Muscle of leg (tissue), 3 donors: ENCODE measurements at regions not wholly inside any gene's neighbourhood (a gene's known extent, or its start where the extent isn't known, plus 50 kb on each side); places are given as distances from the start of the nearest gene placed in this dataset.

Source experiments
- DNase-seq: peaks from one replicate; pipeline ENCODE4 v3.0.0; 2013
- H3K27ac ChIP-seq: one replicate; pipeline ENCODE4 v1.5.1; 2013; ENCODE audit warnings: mild to moderate bottlenecking, low read length, control low read depth
- H3K27me3 ChIP-seq: one replicate; pipeline ENCODE4 v1.6.1; 2013; ENCODE audit warnings: low read length; ENCODE audit not compliant: control insufficient read depth, insufficient read depth
- H3K36me3 ChIP-seq: one replicate; pipeline ENCODE4 v1.6.1; 2013; ENCODE audit warnings: low read length; ENCODE audit not compliant: control insufficient read depth, insufficient read depth
- H3K4me1 ChIP-seq: one replicate; pipeline ENCODE4 v1.6.1; 2013; ENCODE audit warnings: low read length; ENCODE audit not compliant: control insufficient read depth, insufficient read depth
- H3K4me3 ChIP-seq: one replicate; pipeline ENCODE4 v1.5.1; 2013; ENCODE audit warnings: low read length, control low read depth
- H3K9me3 ChIP-seq: replicated peaks from 2 replicates; pipeline ENCODE4 v1.6.1; 2013; ENCODE audit warnings: low read depth, low read length; ENCODE audit not compliant: control insufficient read depth
- WGBS: methylation state at CpG from one replicate; pipeline ENCODE4 v1.1.5; 2013; ENCODE audit warnings: missing lambda C conversion rate; ENCODE audit not compliant: insufficient coverage; 5-methylcytosine and 5-hydroxymethylcytosine counted together

DNA sequence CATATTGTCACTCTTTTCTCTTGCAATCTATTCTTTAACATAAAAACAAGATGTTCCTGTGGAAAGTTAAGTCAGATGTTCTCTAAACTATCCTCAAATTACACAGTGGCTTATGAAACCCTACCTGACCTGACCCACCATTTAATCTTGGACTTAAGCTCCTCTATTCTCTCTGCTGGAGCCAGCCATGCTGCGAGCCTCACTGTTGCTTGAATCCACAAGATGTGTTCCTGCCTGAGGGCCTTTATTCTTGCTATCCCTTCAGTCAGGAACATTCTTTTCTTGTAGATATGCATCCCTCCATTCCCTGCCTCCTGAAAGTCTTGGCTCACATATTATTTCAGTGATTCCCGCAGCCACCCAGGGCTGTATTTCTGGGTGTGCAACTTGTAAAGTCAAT lies 283.2 kb downstream of the EPHA7 start:
- no peak overlapping the region for H3K4me3 ChIP-seq
- no peaks in the 10 kb centered on the region for H3K27me3 ChIP-seq
- no peak for DNase-seq
- no peak overlapping the region for H3K27ac ChIP-seq
- WGBS, result 100% methylated on average over 1 of the region's 2 CpGs
- no peaks in the 10 kb centered on the region for H3K4me1 ChIP-seq
- H3K36me3 ChIP-seq, result no peaks in the 10 kb centered on the region
- H3K9me3 ChIP-seq, result no peaks in the 10 kb centered on the region

GRCh38 chr6:93124006-93124632 lies 295.2 kb downstream of the EPHA7 start:
- Histone ChIP-seq H3K27ac (no peak overlapping the region), H3K4me3 (no peak overlapping the region), H3K36me3 (no peaks in the 10 kb centered on the region), H3K4me1 (no peaks in the 10 kb centered on the region), H3K27me3 (no peaks in the 10 kb centered on the region), H3K9me3 (no peaks in the 10 kb centered on the region)
- no CpG with 5 or more reads among the region's 2 CpGs for WGBS
- DNase-seq, result peak; percentile 30

DNA sequence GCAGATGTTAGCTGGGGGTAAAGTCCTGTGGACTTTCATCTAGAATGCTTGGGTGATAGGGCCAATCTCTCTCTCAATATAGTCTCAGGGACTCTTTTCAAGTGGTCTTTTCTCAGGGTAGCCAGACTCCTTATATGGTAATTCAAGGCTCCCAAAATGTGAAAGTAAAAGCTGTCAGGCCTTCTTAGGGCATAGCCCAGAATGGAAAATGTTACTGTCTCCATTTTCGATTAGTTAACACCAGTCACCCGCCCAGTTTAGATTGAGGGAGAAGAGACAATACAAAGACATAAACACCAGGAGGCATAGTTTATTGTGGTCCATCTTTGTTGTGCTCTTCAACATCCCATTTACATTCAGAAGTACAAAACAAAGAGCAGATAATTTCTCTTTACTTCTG lies 295.8 kb downstream of the EPHA7 start:
- WGBS, result no CpG with 5 or more reads among the region's 2 CpGs
- H3K27me3 ChIP-seq, result no peaks in the 10 kb centered on the region
- H3K36me3 ChIP-seq, result no peaks in the 10 kb centered on the region
- H3K4me3 ChIP-seq, result no peak overlapping the region
- no peak for DNase-seq
- H3K9me3 ChIP-seq, result no peaks in the 10 kb centered on the region
- no peak overlapping the region for H3K27ac ChIP-seq
- no peaks in the 10 kb centered on the region for H3K4me1 ChIP-seq

- Histone ChIP-seq H3K4me3 (no peak overlapping the region), H3K27me3 (no peaks in the 10 kb centered on the region), H3K36me3 (no peaks in the 10 kb centered on the region), H3K4me1 (no peaks in the 10 kb centered on the region), H3K27ac (no peak overlapping the region), H3K9me3 (no peaks in the 10 kb centered on the region)
- no CpG with 5 or more reads among the region's 1 CpG for WGBS
- DNase-seq, result no peak
Observed at GRCh38 chr6:93120154-93120742, 299.1 kb downstream of the EPHA7 start.

- H3K27me3 ChIP-seq, result no peaks in the 10 kb centered on the region
- no peak overlapping the region for H3K27ac ChIP-seq
- no peaks in the 10 kb centered on the region for H3K36me3 ChIP-seq
- H3K4me1 ChIP-seq, result no peaks in the 10 kb centered on the region
- H3K4me3 ChIP-seq, result no peak overlapping the region
- no peak for DNase-seq
- no peaks in the 10 kb centered on the region for H3K9me3 ChIP-seq
- WGBS, result no CpG with 5 or more reads among the region's 2 CpGs
Observed at GRCh38 chr6:93105907-93106306, 313.5 kb downstream of the EPHA7 start.

DNA sequence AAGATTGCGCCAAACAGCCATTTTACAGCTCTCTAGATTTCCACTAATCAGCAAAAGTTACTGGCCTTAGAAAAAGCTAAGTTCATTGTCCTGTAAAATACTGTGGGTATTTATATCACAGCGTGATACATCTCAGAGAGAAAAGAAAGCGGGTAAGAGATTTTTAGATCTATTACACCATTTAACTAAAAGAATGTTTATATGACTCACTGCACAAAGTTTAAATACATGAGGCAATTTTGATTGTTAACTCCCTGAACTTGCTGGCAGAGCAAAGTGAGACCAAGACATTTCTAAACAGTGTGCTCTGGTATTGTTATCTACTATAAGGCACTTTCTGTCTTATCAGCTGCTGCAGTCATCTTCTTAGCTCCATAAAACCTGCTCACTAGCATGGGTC lies 314.3 kb downstream of the EPHA7 start:
- Histone ChIP-seq H3K36me3 (no peaks in the 10 kb centered on the region), H3K4me1 (no peaks in the 10 kb centered on the region), H3K4me3 (no peak overlapping the region), H3K27ac (no peak overlapping the region), H3K27me3 (no peaks in the 10 kb centered on the region), H3K9me3 (no peaks in the 10 kb centered on the region)
- DNase-seq, result no peak
- WGBS, result no CpG with 5 or more reads among the region's 3 CpGs

GRCh38 chr6:93104195-93104817 lies 315.1 kb downstream of the EPHA7 start:
- no peaks in the 10 kb centered on the region for H3K27me3 ChIP-seq
- WGBS, result 75% methylated on average over 1 of the region's 1 CpG
- no peaks in the 10 kb centered on the region for H3K9me3 ChIP-seq
- no peaks in the 10 kb centered on the region for H3K36me3 ChIP-seq
- no peak overlapping the region for H3K4me3 ChIP-seq
- H3K27ac ChIP-seq, result no peak overlapping the region
- DNase-seq, result no peak
- no peaks in the 10 kb centered on the region for H3K4me1 ChIP-seq

GRCh38 chr6:93088621-93089501 lies 330.5 kb downstream of the EPHA7 start:
- 13% methylated on average over 8 of the region's 14 CpGs for WGBS

DNA sequence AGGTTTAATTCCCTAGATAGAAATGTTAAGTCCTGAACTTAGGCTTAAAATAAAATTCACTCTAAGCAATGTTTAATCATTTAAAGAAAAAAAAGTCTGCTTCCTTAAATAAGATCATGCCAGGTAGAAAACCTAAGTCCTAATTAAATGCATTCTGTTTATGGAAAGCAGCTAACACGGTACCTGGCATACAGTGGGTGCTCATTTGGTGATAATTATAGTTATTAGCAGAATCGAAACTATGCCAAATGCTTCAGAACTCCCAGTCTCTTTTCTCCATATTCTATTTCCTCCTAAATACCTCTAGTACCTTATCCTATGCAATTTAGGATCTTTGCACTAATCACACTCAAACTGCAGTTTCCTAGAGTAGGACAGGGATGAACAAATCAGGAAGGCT lies 331.8 kb downstream of the EPHA7 start:
- no peaks in the 10 kb centered on the region for H3K4me1 ChIP-seq
- no peaks in the 10 kb centered on the region for H3K27me3 ChIP-seq
- no peak overlapping the region for H3K4me3 ChIP-seq
- no peak overlapping the region for H3K27ac ChIP-seq
- WGBS, result no CpG with 5 or more reads among the region's 2 CpGs
- H3K36me3 ChIP-seq, result no peaks in the 10 kb centered on the region
- no peaks in the 10 kb centered on the region for H3K9me3 ChIP-seq
- no peak for DNase-seq

More at GRCh38 chr6:93088621-93089501, 330.5 kb downstream of the EPHA7 start:
- Histone ChIP-seq H3K27ac (peak overlapping the region; percentile 49), H3K4me1 (no peaks in the 10 kb centered on the region), H3K4me3 (peak overlapping the region; percentile 3), H3K27me3 (no peaks in the 10 kb centered on the region), H3K36me3 (no peaks in the 10 kb centered on the region), H3K9me3 (no peaks in the 10 kb centered on the region)
- DNase-seq, result peak; percentile 88

GRCh38 chr6:93086351-93086750 lies 333.0 kb downstream of the EPHA7 start:
- Histone ChIP-seq H3K27me3 (no peaks in the 10 kb centered on the region), H3K27ac (no peak overlapping the region), H3K36me3 (no peaks in the 10 kb centered on the region), H3K9me3 (no peaks in the 10 kb centered on the region), H3K4me3 (no peak overlapping the region), H3K4me1 (no peaks in the 10 kb centered on the region)
- no peak for DNase-seq
